ENCODE measurements at regions not wholly inside any gene's neighbourhood (a gene's known extent, or its start where the extent isn't known, plus 50 kb on each side); places are given as distances from the start of the nearest gene placed in this dataset.

- no peak overlapping the region for H4K8ac ChIP-seq (ENCODE audit: low read depth, low read length)
- H2BK120ac ChIP-seq (ENCODE audit: insufficient read depth, low read length, poor library complexity), result no peak overlapping the region
- peaks cover 4% of the 10 kb centered on the region for H3K9me3 ChIP-seq (ENCODE audit: insufficient read depth, low read depth, low read length)
- H4K91ac ChIP-seq (ENCODE audit: low read depth, low read length), result no peak overlapping the region
- no peak overlapping the region for H3K4me2 ChIP-seq (ENCODE audit: low read length)
- H3K9ac ChIP-seq (ENCODE audit: low read length), result no peak overlapping the region
- DNase-seq, result no peak
- H3K79me1 ChIP-seq (ENCODE audit: low read length), result no peaks in the 10 kb centered on the region
- H2BK12ac ChIP-seq (ENCODE audit: low read length), result no peak overlapping the region
- no peak overlapping the region for H2AFZ ChIP-seq (ENCODE audit: insufficient read depth, low read length, poor library complexity)
- no peak overlapping the region for H3K27ac ChIP-seq (ENCODE audit: low read depth, low read length)
- H3K4me1 ChIP-seq (ENCODE audit: control insufficient read depth in 1 of 2, insufficient read depth in 2 of 2, low read length in 2 of 2), result no peaks in the 10 kb centered on the region
- no peak overlapping the region for H3K4ac ChIP-seq (ENCODE audit: low read depth, low read length)
- no peak overlapping the region for H3K14ac ChIP-seq (ENCODE audit: low read length)
- no peaks in the 10 kb centered on the region for H3K27me3 ChIP-seq (ENCODE audit: insufficient read depth, low read length)
- no peak overlapping the region for H2AK5ac ChIP-seq (ENCODE audit: low read length)
- H4K12ac ChIP-seq (ENCODE audit: low read depth, low read length), result no peak overlapping the region
- H3K18ac ChIP-seq (ENCODE audit: low read length), result no peak overlapping the region
- no peak overlapping the region for H2BK5ac ChIP-seq (ENCODE audit: low read depth, low read length, poor library complexity)
- no peak overlapping the region for H3K23ac ChIP-seq (ENCODE audit: low read length)
- H3K79me2 ChIP-seq (ENCODE audit: control insufficient read depth, insufficient read depth, low read length, poor library complexity), result no peaks in the 10 kb centered on the region
- no peak overlapping the region for H3K4me3 ChIP-seq (ENCODE audit: low read depth, low read length)
- WGBS (ENCODE audit: extremely low coverage, insufficient coverage, insufficient read length), result no CpG with 5 or more reads among the region's 19 CpGs
- H3K36me3 ChIP-seq (ENCODE audit: control insufficient read depth in 1 of 2, insufficient read depth in 2 of 2, low read length in 2 of 2), result no peaks in the 10 kb centered on the region
Measured at GRCh38 chr10:47181052-47181849, 118.7 kb upstream of the GDF10 start.

- Histone ChIP-seq H3K4me3 (ENCODE audit: low read depth, low read length) (no peak overlapping the region), H3K9me3 (ENCODE audit: insufficient read depth, low read depth, low read length) (peaks cover 4% of the 10 kb centered on the region), H2BK12ac (ENCODE audit: low read length) (no peak overlapping the region), H2BK120ac (ENCODE audit: insufficient read depth, low read length, poor library complexity) (no peak overlapping the region), H3K18ac (ENCODE audit: low read length) (no peak overlapping the region), H4K91ac (ENCODE audit: low read depth, low read length) (no peak overlapping the region), H2AFZ (ENCODE audit: insufficient read depth, low read length, poor library complexity) (no peak overlapping the region), H4K8ac (ENCODE audit: low read depth, low read length) (no peak overlapping the region), H3K27me3 (ENCODE audit: insufficient read depth, low read length) (no peaks in the 10 kb centered on the region), H2BK5ac (ENCODE audit: low read depth, low read length, poor library complexity) (no peak overlapping the region), H3K27ac (ENCODE audit: low read depth, low read length) (no peak overlapping the region), H3K36me3 (ENCODE audit: control insufficient read depth in 1 of 2, insufficient read depth in 2 of 2, low read length in 2 of 2) (no peaks in the 10 kb centered on the region), H3K79me2 (ENCODE audit: control insufficient read depth, insufficient read depth, low read length, poor library complexity) (no peaks in the 10 kb centered on the region), H2AK5ac (ENCODE audit: low read length) (no peak overlapping the region), H3K23ac (ENCODE audit: low read length) (no peak overlapping the region), H3K4me1 (ENCODE audit: control insufficient read depth in 1 of 2, insufficient read depth in 2 of 2, low read length in 2 of 2) (no peaks in the 10 kb centered on the region), H3K4me2 (ENCODE audit: low read length) (no peak overlapping the region), H3K79me1 (ENCODE audit: low read length) (no peaks in the 10 kb centered on the region), H4K12ac (ENCODE audit: low read depth, low read length) (no peak overlapping the region), H3K9ac (ENCODE audit: low read length) (no peak overlapping the region), H3K14ac (ENCODE audit: low read length) (no peak overlapping the region), H3K4ac (ENCODE audit: low read depth, low read length) (no peak overlapping the region)
- DNase-seq, result no peak
- WGBS (ENCODE audit: extremely low coverage, insufficient coverage, insufficient read length), result no CpG with 5 or more reads among the region's 11 CpGs
Measured at GRCh38 chr10:47182934-47183703, 116.9 kb upstream of the GDF10 start.

DNA sequence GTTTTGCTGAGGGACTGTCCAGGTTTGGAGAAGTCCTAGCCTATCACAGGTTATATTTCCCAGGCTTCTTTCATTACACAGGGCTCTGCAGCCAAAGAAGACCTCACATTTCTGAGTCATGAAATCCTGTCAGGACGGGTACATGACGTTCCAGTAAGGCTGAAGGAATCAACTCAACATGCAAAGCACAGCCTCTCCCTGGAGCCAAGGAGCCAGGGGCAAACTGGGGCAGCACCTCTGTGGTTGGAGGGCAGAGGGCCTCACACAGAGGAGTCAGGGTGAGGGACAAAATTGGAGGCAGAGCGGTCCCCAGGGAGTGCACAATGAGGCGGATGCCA, 116.3 kb upstream of the GDF10 start:
- Histone ChIP-seq H2BK5ac (ENCODE audit: low read depth, low read length, poor library complexity) (no peak overlapping the region), H4K12ac (ENCODE audit: low read depth, low read length) (no peak overlapping the region), H2AK5ac (ENCODE audit: low read length) (no peak overlapping the region), H2BK120ac (ENCODE audit: insufficient read depth, low read length, poor library complexity) (no peak overlapping the region), H4K8ac (ENCODE audit: low read depth, low read length) (no peak overlapping the region), H3K4me3 (ENCODE audit: low read depth, low read length) (no peak overlapping the region), H3K14ac (ENCODE audit: low read length) (no peak overlapping the region), H3K27me3 (ENCODE audit: insufficient read depth, low read length) (no peaks in the 10 kb centered on the region), H3K4me1 (ENCODE audit: control insufficient read depth in 1 of 2, insufficient read depth in 2 of 2, low read length in 2 of 2) (no peaks in the 10 kb centered on the region), H3K79me2 (ENCODE audit: control insufficient read depth, insufficient read depth, low read length, poor library complexity) (no peaks in the 10 kb centered on the region), H3K9ac (ENCODE audit: low read length) (no peak overlapping the region), H3K4me2 (ENCODE audit: low read length) (no peak overlapping the region), H4K91ac (ENCODE audit: low read depth, low read length) (no peak overlapping the region), H3K18ac (ENCODE audit: low read length) (no peak overlapping the region), H2AFZ (ENCODE audit: insufficient read depth, low read length, poor library complexity) (no peak overlapping the region), H3K4ac (ENCODE audit: low read depth, low read length) (no peak overlapping the region), H3K79me1 (ENCODE audit: low read length) (no peaks in the 10 kb centered on the region), H2BK12ac (ENCODE audit: low read length) (no peak overlapping the region), H3K23ac (ENCODE audit: low read length) (no peak overlapping the region), H3K36me3 (ENCODE audit: control insufficient read depth in 1 of 2, insufficient read depth in 2 of 2, low read length in 2 of 2) (no peaks in the 10 kb centered on the region), H3K27ac (ENCODE audit: low read depth, low read length) (no peak overlapping the region), H3K9me3 (ENCODE audit: insufficient read depth, low read depth, low read length) (peaks cover 4% of the 10 kb centered on the region)
- WGBS (ENCODE audit: extremely low coverage, insufficient coverage, insufficient read length), result no CpG with 5 or more reads among the region's 4 CpGs
- DNase-seq, result no peak

- Histone ChIP-seq H3K4me3 (ENCODE audit: low read depth, low read length) (no peak overlapping the region), H2BK5ac (ENCODE audit: low read depth, low read length, poor library complexity) (no peak overlapping the region), H3K27me3 (ENCODE audit: insufficient read depth, low read length) (no peaks in the 10 kb centered on the region), H2AK5ac (ENCODE audit: low read length) (no peak overlapping the region), H3K4me1 (ENCODE audit: control insufficient read depth in 1 of 2, insufficient read depth in 2 of 2, low read length in 2 of 2) (no peaks in the 10 kb centered on the region), H3K79me1 (ENCODE audit: low read length) (no peaks in the 10 kb centered on the region), H3K23ac (ENCODE audit: low read length) (no peak overlapping the region), H3K79me2 (ENCODE audit: control insufficient read depth, insufficient read depth, low read length, poor library complexity) (no peaks in the 10 kb centered on the region), H2BK120ac (ENCODE audit: insufficient read depth, low read length, poor library complexity) (no peak overlapping the region), H4K8ac (ENCODE audit: low read depth, low read length) (no peak overlapping the region), H3K9ac (ENCODE audit: low read length) (no peak overlapping the region), H2AFZ (ENCODE audit: insufficient read depth, low read length, poor library complexity) (no peak overlapping the region), H4K91ac (ENCODE audit: low read depth, low read length) (no peak overlapping the region), H2BK12ac (ENCODE audit: low read length) (no peak overlapping the region), H3K14ac (ENCODE audit: low read length) (no peak overlapping the region), H4K12ac (ENCODE audit: low read depth, low read length) (no peak overlapping the region), H3K36me3 (ENCODE audit: control insufficient read depth in 1 of 2, insufficient read depth in 2 of 2, low read length in 2 of 2) (no peaks in the 10 kb centered on the region), H3K4me2 (ENCODE audit: low read length) (no peak overlapping the region), H3K9me3 (ENCODE audit: insufficient read depth, low read depth, low read length) (peaks cover 4% of the 10 kb centered on the region), H3K27ac (ENCODE audit: low read depth, low read length) (no peak overlapping the region), H3K4ac (ENCODE audit: low read depth, low read length) (no peak overlapping the region), H3K18ac (ENCODE audit: low read length) (no peak overlapping the region)
- no CpG with 5 or more reads among the region's 3 CpGs for WGBS (ENCODE audit: extremely low coverage, insufficient coverage, insufficient read length)
- no peak for DNase-seq
Measured at GRCh38 chr10:47184273-47184672, 115.7 kb upstream of the GDF10 start.
